PFSK-1 (cell line): ENCODE measurements at regions not wholly inside any gene's neighbourhood (a gene's known extent, or its start where the extent isn't known, plus 50 kb on each side); places are given as distances from the start of the nearest gene placed in this dataset.

ENCODE experiments used
- FOXP2 ChIP-seq: optimal IDR thresholded peaks from 2 replicates; pipeline ENCODE3; 2011; ENCODE audit warnings: borderline replicate concordance, control low read depth, inconsistent platforms; ENCODE audit not compliant: insufficient read depth; ENCODE audit errors: extremely low read length, extremely low read depth
- POLR2AphosphoS5 ChIP-seq: IDR thresholded peaks from 2 replicates; pipeline ENCODE4 v1.6.1; 2012; ENCODE audit warnings: low read depth, mild to moderate bottlenecking, control low read depth, low read length, moderate library complexity
- REST ChIP-seq, 2 experiments: IDR thresholded peaks; 2 replicates each; pipeline versions ENCODE4 v1.6.1 to v1.8.0; 2011 to 2012; ENCODE audit warnings: low read depth in 2 of 2, low read length in 2 of 2, control low read depth in 1 of 2, inconsistent platforms in 1 of 2, mild to moderate bottlenecking in 1 of 2, moderate library complexity in 1 of 2; ENCODE audit not compliant: insufficient read depth in 1 of 2
- SIN3A ChIP-seq: IDR thresholded peaks from 2 replicates; pipeline ENCODE4 v1.6.1; 2012; ENCODE audit warnings: mild to moderate bottlenecking, low read length, moderate library complexity, borderline replicate concordance; ENCODE audit not compliant: insufficient read depth
- TAF1 ChIP-seq: IDR thresholded peaks from 2 replicates; pipeline ENCODE4 v1.6.1; 2012; ENCODE audit warnings: low read length, control low read depth, borderline replicate concordance; ENCODE audit not compliant: insufficient read depth

- TF ChIP-seq TAF1 (no peak), SIN3A (no peak), FOXP2 (no peak), REST (IDR thresholded peaks at IDR 0.05; ENCODE audit: insufficient read depth in 1 of 2, low read depth in 2 of 2, low read length in 2 of 2) (no peak), POLR2AphosphoS5 (no peak)
Measured at GRCh38 chr2:56682397-56682760, 498.6 kb downstream of the CCDC85A start.

- TF ChIP-seq FOXP2 = no peak
- no peak for TF ChIP-seq POLR2AphosphoS5
Measured at GRCh38 chr2:56684327-56684726, 500.5 kb downstream of the CCDC85A start.

- TF ChIP-seq TAF1 (no peak), POLR2AphosphoS5 (no peak), SIN3A (no peak)
Measured at GRCh38 chr2:56685205-56685604, 501.4 kb downstream of the CCDC85A start.

DNA sequence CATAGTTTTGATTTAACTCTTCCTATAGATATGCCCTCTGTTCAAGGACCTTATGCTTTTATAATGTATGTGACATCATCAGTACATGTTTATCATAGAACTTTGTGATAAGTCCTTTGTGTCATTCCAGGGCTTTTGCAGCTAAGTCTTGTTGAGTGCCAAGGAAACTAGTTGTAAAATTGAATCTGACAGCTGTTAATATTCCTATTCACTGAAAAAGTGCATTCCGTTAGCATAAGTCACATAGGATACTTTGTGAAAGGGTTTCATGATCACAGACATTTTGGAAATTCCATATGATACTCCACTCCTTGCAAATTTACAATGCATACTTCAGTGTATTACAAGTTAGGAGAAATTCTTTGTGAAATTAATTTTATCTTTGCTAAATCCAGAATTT is 503.4 kb downstream of the CCDC85A start:
- TF ChIP-seq SIN3A (no peak), FOXP2 (no peak), POLR2AphosphoS5 (no peak), REST (IDR thresholded peaks at IDR 0.05; ENCODE audit: insufficient read depth in 1 of 2, low read depth in 2 of 2, low read length in 2 of 2) (no peak)

DNA sequence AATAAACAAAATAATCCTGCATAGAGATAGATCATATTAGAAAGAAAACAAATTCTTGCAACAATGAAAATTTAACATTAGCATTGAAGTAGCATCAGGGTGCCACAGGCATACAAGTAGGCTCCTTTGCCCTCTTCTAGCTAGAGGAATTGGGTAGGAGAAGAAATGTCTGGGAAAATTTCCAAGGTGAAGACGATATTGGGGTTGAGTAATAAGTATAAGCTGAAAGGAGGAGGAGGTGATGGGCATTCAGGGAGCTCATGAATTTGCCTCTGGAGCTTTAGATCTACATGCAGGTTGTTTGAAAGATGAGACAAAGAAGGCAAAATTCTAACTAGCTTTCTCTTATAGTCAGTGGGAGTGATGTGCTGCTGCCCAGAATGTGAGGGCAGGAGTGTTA is 504.9 kb downstream of the CCDC85A start:
- no peak for TF ChIP-seq FOXP2
- no peak for TF ChIP-seq POLR2AphosphoS5
- TF ChIP-seq REST (IDR thresholded peaks at IDR 0.05; ENCODE audit: insufficient read depth in 1 of 2, low read depth in 2 of 2, low read length in 2 of 2) = no peak
- no peak for TF ChIP-seq SIN3A
- TF ChIP-seq TAF1 = no peak

DNA sequence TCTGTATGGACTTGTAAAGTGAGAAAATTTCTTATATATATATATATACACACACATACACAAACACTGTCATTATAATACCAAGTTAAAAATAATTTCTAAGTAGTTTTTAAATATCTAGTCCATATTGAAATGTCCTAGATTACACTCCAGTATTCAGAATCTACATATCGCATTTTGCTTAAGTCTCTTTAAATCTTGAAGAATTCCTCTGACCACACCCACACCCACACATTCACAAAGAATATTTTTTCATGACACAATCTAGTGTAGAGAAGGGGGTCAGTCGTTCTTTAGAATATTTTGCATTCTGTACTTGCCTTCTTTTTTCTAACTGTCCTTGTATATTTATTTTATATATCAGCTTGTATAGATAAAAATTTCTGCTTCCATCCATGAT is 509.7 kb downstream of the CCDC85A start:
- TF ChIP-seq POLR2AphosphoS5 = no peak
- TF ChIP-seq SIN3A = no peak
- TF ChIP-seq FOXP2 = no peak
- TF ChIP-seq REST (IDR thresholded peaks at IDR 0.05; ENCODE audit: insufficient read depth in 1 of 2, low read depth in 2 of 2, low read length in 2 of 2) = no peak
- no peak for TF ChIP-seq TAF1
